Activated T-cell treated with anti-CD3 and anti-CD28 coated beads, Interleukin-2, amount 50 U/mL, for 72 hours (primary cell): ENCODE measurements at regions not wholly inside any gene's neighbourhood (a gene's known extent, or its start where the extent isn't known, plus 50 kb on each side); places are given as distances from the start of the nearest gene placed in this dataset.

Source experiments
- ATAC-seq, 2 donors: fragments of 150-1000 bp; cut with Tn5 transposase; replicated peaks in 1 of 2; 2 replicates each; pipeline ENCODE4 v1.10.0; 2021; ENCODE audit warnings: moderate library complexity in 2 of 2, mild to moderate bottlenecking in 1 of 2
- DNase-seq, 2 donors: peaks; one replicate each; pipeline ENCODE4 v3.0.0; 2021 to 2022; ENCODE audit warnings: mixed read lengths in 1 of 2
- H3K27ac Mint-ChIP-seq: one replicate; pipeline ENCODE4 v1.8.0; 2022; ENCODE audit warnings: mild to moderate bottlenecking, moderate library complexity, mixed read lengths
- H3K27me3 Mint-ChIP-seq: one replicate; pipeline ENCODE4 v1.8.0; 2022; ENCODE audit warnings: low read depth, mixed read lengths
- H3K36me3 Mint-ChIP-seq, 2 donors: one replicate each; pipeline ENCODE4 v1.8.0; 2022; ENCODE audit warnings: mixed read lengths in 2 of 2, mild to moderate bottlenecking in 1 of 2; ENCODE audit not compliant: insufficient read depth in 2 of 2
- H3K4me1 Mint-ChIP-seq: one replicate; pipeline ENCODE4 v1.8.0; 2022; ENCODE audit warnings: low read depth, mixed read lengths
- H3K4me3 Mint-ChIP-seq, 2 donors: one replicate each; pipeline ENCODE4 v1.8.0; 2022; ENCODE audit warnings: mild to moderate bottlenecking in 2 of 2, mixed read lengths in 2 of 2, moderate library complexity in 2 of 2
- H3K9me3 Mint-ChIP-seq, 2 donors: one replicate each; pipeline ENCODE4 v1.8.0; 2022; ENCODE audit warnings: mixed read lengths in 2 of 2

DNA sequence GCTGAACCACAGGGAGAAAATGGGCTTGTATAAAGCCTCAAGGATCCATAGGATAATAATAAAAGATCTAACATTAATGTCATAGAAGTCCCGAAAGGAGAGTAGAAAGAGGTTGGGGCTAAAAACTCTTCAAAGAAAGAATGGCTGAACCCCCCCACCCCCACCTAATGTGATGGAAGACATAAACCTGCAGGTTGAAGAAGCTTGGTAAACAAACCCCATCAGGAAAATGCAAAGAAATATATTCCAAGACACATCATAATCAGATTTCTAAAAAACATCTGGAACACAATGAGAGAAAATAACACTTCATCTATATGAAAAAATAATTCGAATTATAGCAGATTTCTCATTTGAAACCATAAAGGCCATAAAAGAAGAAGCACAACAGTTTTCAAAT is 105.6 kb upstream of the BAIAP2L1 start:
- no peak for ATAC-seq
- no peaks in the 10 kb centered on the region for H3K36me3 Mint-ChIP-seq
- no peak for DNase-seq
- no peak overlapping the region for H3K27ac Mint-ChIP-seq
- no peaks in the 10 kb centered on the region for H3K27me3 Mint-ChIP-seq
- no peak overlapping the region for H3K4me3 Mint-ChIP-seq
- H3K4me1 Mint-ChIP-seq, result no peaks in the 10 kb centered on the region
- no peaks in the 10 kb centered on the region for H3K9me3 Mint-ChIP-seq

DNA sequence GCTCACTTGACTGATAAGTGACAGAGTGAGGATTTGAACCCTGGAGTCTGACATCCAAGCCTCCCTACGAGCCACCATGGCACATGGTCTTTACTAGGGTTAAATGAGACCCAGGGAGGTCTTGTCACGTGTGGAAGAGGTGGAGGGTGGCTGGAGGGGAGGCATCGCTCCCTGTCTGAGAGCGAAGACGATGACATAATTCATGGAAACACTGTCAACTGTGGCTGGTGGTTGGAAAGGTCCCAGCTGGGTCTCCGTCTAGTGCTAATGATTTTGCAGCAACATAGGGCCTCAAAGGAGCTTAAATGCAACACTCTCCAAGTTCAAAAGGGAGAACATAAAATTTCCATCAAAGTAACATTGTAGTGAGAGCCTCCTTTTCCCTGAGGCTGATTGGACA is 99.9 kb upstream of the BAIAP2L1 start:
- ATAC-seq, result no peak

DNA sequence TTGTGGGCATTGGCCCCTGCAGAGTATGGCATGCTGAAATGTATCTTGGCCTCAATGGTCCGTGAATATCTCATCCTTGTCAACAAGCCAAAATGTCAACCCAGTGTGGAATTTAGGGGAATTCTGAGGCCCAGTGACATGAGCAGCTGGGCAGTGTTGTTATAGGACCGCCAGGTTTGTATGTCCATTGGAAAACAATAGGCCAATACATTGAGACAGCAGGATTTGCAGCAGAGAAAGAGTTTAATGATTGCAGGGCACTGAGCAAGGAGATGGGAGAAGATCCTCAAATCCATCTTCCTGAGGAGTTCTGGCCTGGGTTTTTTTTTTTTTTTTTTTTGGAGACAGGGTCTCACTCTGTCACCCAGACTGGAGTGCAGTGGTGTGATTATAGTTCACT is 95.7 kb upstream of the BAIAP2L1 start:
- H3K27ac Mint-ChIP-seq, result no peak overlapping the region
- H3K4me3 Mint-ChIP-seq, result no peak overlapping the region
- H3K36me3 Mint-ChIP-seq, result peaks cover 1 to 7% of the 10 kb centered on the region in 2 donors
- DNase-seq (no peak), ATAC-seq (no peak)
- H3K27me3 Mint-ChIP-seq, result no peaks in the 10 kb centered on the region
- peaks cover 6 to 18% of the 10 kb centered on the region in 2 donors for H3K9me3 Mint-ChIP-seq
- H3K4me1 Mint-ChIP-seq, result no peaks in the 10 kb centered on the region

More for the DNA sequence above, 99.9 kb upstream of the BAIAP2L1 start:
- peaks cover 1 to 7% of the 10 kb centered on the region in 2 donors for H3K36me3 Mint-ChIP-seq
- DNase-seq, result no peak
- no peaks in the 10 kb centered on the region for H3K4me1 Mint-ChIP-seq
- no peak overlapping the region for H3K27ac Mint-ChIP-seq
- H3K27me3 Mint-ChIP-seq, result no peaks in the 10 kb centered on the region
- H3K9me3 Mint-ChIP-seq, result peaks cover 3 to 16% of the 10 kb centered on the region in 2 donors
- H3K4me3 Mint-ChIP-seq, result no peak overlapping the region

DNA sequence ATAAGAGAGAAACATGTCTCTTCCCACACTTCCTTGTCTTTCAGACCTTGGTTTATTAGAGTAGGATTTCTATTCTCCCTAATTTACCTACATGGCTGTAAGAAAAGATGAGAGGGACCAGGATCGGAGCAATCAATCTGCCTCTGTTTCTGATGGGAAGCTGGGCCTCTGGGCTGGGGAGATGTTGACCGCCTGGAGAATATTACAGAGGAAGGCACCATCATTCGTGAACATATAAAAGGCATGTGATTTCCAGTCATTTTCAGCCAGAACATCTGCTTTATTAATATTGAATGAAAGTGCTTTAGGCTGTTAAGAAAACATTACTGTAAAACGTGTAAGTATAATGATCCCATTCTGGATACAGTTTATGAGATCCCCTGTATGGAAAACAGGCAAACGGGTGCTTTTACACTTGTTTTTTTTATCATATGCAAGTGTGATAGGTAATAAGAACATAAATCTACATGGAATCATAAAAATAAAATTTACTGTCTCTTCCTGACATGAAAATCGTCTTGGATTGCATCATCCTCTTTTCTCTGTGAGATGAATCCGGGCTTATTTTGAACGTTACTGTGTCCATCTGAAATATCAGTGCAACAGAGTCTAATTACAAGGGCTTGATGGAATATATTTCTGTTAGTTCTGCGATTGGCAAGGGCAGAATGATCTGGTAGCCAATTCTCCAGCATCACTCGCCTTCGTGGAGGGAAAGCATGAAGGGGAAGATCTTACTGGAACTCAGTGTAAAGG is 94.5 kb upstream of the BAIAP2L1 start:
- Mint-ChIP-seq H3K27me3 (no peaks in the 10 kb centered on the region), H3K4me1 (no peaks in the 10 kb centered on the region), H3K9me3 (peaks cover 4 to 18% of the 10 kb centered on the region in 2 donors), H3K27ac (no peak overlapping the region), H3K4me3 (no peak overlapping the region), H3K36me3 (peaks cover 0 to 7% of the 10 kb centered on the region in 2 donors)
- no peak for ATAC-seq
- no peak for DNase-seq

DNA sequence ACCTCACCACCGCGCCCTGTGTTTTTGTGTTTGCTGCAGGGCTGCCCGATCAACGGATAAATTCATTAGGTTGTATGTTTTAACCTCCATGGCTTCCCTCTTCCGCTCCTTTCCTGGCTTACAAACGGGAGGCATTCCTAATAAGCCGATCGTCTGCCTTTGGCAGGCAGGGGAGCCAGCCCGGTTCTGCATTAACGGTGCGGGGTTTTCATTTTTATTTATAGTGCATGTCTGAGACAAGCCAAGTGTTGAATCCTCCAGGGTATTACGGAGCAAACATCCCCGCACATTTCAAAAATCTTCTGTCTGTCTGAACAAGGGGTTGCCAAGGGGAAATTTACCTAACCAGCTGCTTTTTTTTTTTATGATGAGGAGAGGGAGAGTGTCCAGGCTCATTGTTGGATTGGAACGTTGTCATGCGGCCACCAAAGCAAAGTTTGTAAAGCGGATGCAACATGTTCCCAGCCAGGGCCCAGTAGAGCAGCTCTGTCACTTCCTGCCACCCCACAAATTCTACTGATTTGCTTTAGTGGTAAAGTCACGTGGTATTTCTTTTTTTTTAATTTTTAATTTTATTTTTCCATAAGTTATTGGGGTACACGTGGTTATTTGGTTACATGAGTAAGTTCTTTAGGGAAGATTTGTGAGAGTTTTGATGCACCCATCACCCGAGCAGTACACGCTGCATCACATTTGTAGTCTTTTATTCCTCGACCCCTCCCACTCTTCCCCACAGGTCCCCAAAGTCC is 92.3 kb upstream of the BAIAP2L1 start:
- Mint-ChIP-seq H3K27ac (no peak overlapping the region), H3K9me3 (peaks cover 4 to 12% of the 10 kb centered on the region in 2 donors), H3K4me1 (no peaks in the 10 kb centered on the region), H3K4me3 (no peak overlapping the region), H3K36me3 (peaks cover 0 to 5% of the 10 kb centered on the region in 2 donors), H3K27me3 (peaks cover 7% of the 10 kb centered on the region)
- ATAC-seq (no peak), DNase-seq (no peak)

DNA sequence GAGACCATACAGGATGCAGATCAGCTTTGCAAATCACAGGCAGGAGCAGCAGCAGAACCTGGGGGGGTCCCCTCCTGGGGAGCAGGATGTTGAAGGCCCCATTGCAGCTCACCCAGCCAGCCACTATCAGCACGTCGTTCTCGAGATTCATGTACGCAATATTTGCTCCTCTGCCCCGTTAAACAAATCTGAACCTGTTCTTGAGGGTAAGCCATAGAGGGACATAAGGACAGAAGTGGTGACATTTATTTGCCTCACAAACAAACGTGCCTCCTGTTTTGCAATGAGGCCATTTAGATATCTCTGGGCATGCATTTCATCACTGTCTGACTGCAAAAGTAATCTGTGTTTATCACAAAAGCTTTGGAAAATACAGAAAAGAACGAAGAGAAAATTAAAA is 87.3 kb upstream of the BAIAP2L1 start:
- H3K4me3 Mint-ChIP-seq, result no peak overlapping the region
- H3K4me1 Mint-ChIP-seq, result no peaks in the 10 kb centered on the region
- H3K36me3 Mint-ChIP-seq, result no peaks in the 10 kb centered on the region
- ATAC-seq, result no peak
- H3K9me3 Mint-ChIP-seq, result peaks cover 2 to 3% of the 10 kb centered on the region in 2 donors
- no peak for DNase-seq
- no peak overlapping the region for H3K27ac Mint-ChIP-seq
- peaks cover 16% of the 10 kb centered on the region for H3K27me3 Mint-ChIP-seq

DNA sequence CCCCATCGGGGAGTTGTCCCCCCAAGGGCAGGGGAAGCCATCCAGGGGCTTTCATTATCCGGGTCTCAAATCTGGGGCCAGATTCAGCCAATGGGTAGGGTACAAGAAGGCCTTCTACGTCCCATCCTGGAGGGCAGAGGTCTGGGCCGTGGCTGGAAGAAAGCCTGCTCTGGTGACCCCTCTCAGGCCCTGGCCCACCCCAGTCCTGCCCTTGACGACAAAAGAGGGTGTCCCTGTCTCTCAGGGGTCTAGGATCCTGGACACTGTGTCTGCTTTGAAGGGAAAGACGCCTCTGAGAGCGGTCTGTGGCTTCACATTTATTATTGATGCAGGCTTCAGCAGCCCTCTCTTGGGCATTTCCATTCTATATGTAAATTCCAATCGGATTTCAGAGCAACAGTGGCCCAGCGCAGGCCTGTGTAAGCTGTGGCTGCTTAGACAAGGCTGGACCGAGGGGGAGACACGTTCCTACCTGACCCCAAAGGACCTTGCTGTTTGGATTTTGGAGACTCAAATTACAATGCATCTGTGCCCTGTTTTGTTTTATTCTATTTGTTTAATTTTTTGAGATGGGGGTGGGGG is 83.2 kb upstream of the BAIAP2L1 start:
- Mint-ChIP-seq H3K4me1 (no peaks in the 10 kb centered on the region), H3K4me3 (no peak overlapping the region), H3K36me3 (no peaks in the 10 kb centered on the region), H3K27me3 (peaks cover 14% of the 10 kb centered on the region), H3K9me3 (peaks cover 2 to 3% of the 10 kb centered on the region in 2 donors), H3K27ac (no peak overlapping the region)
- DNase-seq, result no peak
- no peak for ATAC-seq

DNA sequence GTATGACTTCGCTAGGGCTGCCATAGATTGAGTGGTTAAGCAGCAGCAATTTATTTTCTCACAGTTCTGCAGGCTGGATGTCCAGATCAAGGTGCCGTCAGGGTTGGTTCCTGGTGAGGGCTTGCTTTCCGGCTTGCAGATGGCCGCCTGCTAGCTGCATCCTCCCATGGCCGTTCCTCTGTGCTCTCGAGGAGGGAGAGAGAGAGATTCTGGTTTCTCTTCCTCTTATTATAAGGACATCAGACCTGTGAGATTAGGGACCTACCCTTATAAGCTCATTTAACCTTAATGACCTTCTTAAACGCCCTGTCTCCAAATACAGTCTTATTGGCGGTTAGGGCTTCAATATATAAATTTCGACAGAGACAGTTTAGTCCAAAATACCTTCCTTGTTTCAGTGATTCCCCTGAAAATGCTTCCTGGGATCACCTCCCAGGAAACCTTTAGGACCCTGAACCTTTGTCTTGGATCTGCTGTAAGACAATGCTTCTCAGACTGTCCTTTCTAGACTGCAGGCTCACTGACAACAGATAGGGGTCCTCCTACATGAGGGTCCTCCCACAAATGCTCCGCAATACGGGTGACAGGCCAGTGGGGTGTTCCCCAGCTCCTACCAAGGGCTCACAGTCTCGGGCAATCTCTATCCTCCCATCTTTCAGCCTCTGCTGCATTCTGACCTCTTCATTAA is 82.5 kb upstream of the BAIAP2L1 start:
- Mint-ChIP-seq H3K27me3 (peaks cover 9% of the 10 kb centered on the region), H3K27ac (no peak overlapping the region), H3K4me3 (no peak overlapping the region), H3K9me3 (peaks cover 0 to 3% of the 10 kb centered on the region in 2 donors), H3K36me3 (no peaks in the 10 kb centered on the region), H3K4me1 (no peaks in the 10 kb centered on the region)
- ATAC-seq (no peak), DNase-seq (no peak)

DNA sequence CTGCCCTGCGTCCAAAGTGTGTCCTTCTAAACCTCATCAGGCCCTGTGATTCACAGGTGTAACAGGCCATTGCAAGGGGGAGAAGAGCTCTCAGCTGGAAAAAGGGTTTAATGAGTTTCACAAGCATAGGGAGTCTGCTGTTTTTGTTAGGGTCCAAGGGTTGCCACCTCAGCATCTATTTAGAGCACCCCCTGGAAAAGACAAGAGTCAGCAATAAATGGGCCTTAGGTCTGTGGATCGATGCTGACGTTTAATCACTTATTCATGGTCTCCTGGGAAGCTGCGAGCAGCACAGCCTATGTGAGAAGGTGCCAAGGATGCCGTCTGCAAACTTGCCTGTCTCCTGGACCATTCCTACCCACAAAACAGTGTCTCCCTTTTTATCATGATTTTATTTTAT is 78.4 kb upstream of the BAIAP2L1 start:
- DNase-seq (no peak), ATAC-seq (no peak)
- H3K27ac Mint-ChIP-seq, result no peak overlapping the region
- no peaks in the 10 kb centered on the region for H3K4me1 Mint-ChIP-seq
- no peaks in the 10 kb centered on the region for H3K36me3 Mint-ChIP-seq
- H3K27me3 Mint-ChIP-seq, result peaks cover 8% of the 10 kb centered on the region
- no peak overlapping the region for H3K4me3 Mint-ChIP-seq
- H3K9me3 Mint-ChIP-seq, result no peaks in the 10 kb centered on the region

DNA sequence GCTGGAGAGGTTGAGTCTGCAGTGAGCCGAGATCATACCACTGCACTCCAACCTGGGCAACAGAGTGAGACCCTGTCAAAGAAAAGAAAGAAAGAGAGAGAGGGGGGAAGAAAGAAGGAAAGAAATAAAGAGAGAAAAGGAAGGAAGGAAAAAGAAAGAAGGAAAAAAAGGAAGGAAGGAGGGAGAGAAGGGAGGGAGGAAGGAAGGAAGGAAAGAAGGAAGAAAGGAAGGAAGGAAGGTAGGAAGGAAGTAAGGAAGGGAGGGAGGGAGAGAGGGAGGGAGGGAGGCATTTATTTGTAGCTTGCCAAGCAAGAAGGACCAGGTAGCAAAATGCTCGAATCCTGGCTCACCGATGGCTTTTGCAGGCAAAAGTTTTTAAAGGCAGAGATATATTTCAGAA is 74.5 kb upstream of the BAIAP2L1 start:
- DNase-seq, result no peak
- H3K36me3 Mint-ChIP-seq, result no peaks in the 10 kb centered on the region
- no peak overlapping the region for H3K27ac Mint-ChIP-seq
- H3K4me1 Mint-ChIP-seq, result no peaks in the 10 kb centered on the region
- no peaks in the 10 kb centered on the region for H3K9me3 Mint-ChIP-seq
- no peak overlapping the region for H3K4me3 Mint-ChIP-seq
- ATAC-seq, result no peak
- peaks cover 16% of the 10 kb centered on the region for H3K27me3 Mint-ChIP-seq

DNA sequence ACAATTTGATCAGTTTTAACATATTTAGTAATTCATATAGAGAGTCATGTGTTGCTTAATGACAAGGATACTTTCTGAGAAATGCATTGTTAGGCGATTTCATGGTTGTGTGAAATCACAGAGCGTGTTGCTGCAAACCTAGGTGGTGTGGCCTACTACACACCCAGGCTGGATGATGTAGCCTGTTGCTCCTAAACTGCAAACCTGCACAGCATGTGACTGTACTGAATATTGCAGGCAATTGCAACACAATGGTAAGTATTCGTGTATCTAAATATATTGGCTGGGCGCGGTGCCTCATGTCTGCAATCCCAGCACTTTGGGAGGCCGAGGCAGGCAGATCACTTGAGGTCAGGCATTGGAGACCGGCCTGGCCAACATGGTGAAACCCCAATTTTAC is 73.7 kb upstream of the BAIAP2L1 start:
- H3K9me3 Mint-ChIP-seq, result no peaks in the 10 kb centered on the region
- H3K36me3 Mint-ChIP-seq, result no peaks in the 10 kb centered on the region
- no peak overlapping the region for H3K27ac Mint-ChIP-seq
- no peak for ATAC-seq
- peaks cover 16% of the 10 kb centered on the region for H3K27me3 Mint-ChIP-seq
- no peaks in the 10 kb centered on the region for H3K4me1 Mint-ChIP-seq
- H3K4me3 Mint-ChIP-seq, result no peak overlapping the region
- DNase-seq, result no peak

DNA sequence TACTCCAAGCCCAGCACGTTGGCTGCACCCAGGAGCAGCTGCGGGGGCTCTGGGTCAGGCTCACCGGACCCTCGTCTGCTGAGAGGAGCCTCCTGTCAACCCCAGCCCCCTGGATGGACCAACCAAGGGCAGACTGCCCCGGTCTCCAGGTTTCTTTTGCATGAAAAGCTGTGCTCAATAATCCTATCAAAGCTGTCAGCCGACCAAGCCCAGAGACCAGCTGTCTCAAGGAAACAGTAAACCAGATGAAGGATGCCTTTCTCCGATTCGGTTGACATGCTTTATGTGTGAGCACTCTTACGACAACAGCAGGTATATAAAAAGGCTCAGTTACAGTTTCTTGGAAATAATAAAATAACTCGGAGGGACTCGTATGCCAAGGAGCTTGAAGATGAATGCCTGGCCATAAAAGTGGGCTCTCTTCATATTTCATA is 71.6 kb upstream of the BAIAP2L1 start:
- H3K4me3 Mint-ChIP-seq, result no peak overlapping the region
- no peaks in the 10 kb centered on the region for H3K36me3 Mint-ChIP-seq
- peaks cover 26% of the 10 kb centered on the region for H3K27me3 Mint-ChIP-seq
- no peak for DNase-seq
- no peaks in the 10 kb centered on the region for H3K4me1 Mint-ChIP-seq
- ATAC-seq, result no peak
- no peaks in the 10 kb centered on the region for H3K9me3 Mint-ChIP-seq
- no peak overlapping the region for H3K27ac Mint-ChIP-seq
